ENCODE measurements at regions not wholly inside any gene's neighbourhood (a gene's known extent, or its start where the extent isn't known, plus 50 kb on each side); places are given as distances from the start of the nearest gene placed in this dataset.

GRCh38 chr6:47924001-47924400, 142.2 kb downstream of the OPN5 start:
- H3K9ac ChIP-seq = no peak overlapping the region
- no peak for DNase-seq
- WGBS (ENCODE audit: low lambda C conversion rate) = 18% methylated on average over 3 of the region's 3 CpGs
- H3K4me1 ChIP-seq (ENCODE audit: control insufficient read depth in 1 of 2, insufficient read depth in 2 of 2, low read depth in 1 of 2, low read length in 1 of 2) = no peaks in the 10 kb centered on the region
- TF ChIP-seq RFX5 (IDR thresholded peaks at IDR 0.05; ENCODE audit: low read length) (no peak), FOSL2 (IDR thresholded peaks at IDR 0.05; ENCODE audit: borderline replicate concordance, low read depth) (no peak), SIN3A (IDR thresholded peaks at IDR 0.05; ENCODE audit: borderline replicate concordance, low read depth, low read length) (no peak), GABPA (IDR thresholded peaks at IDR 0.05; ENCODE audit: low read depth) (no peak), RXRA (IDR thresholded peaks at IDR 0.05; ENCODE audit: borderline replicate concordance, low read depth) (no peak), SMC3 (IDR thresholded peaks at IDR 0.05; ENCODE audit: low read depth, low read length) (no peak), TCF12 (IDR thresholded peaks at IDR 0.05) (no peak), MEF2A (IDR thresholded peaks at IDR 0.05; ENCODE audit: borderline replicate concordance, low read depth) (no peak), MXI1 (IDR thresholded peaks at IDR 0.05; ENCODE audit: low read depth, low read length) (no peak), IRF3 (IDR thresholded peaks at IDR 0.05; ENCODE audit: low read depth, low read length) (no peak)
- ChIA-PET CTCF (no interaction called here), POLR2A (no interaction called here)
- no peaks in the 10 kb centered on the region for H3K79me2 ChIP-seq (ENCODE audit: insufficient read depth)
- no peaks in the 10 kb centered on the region for H3K27me3 ChIP-seq (ENCODE audit: insufficient read depth)
- no peak overlapping the region; the same call in 1 of the 2 replicates for H3K4me2 ChIP-seq
- no peak overlapping the region for H2AFZ ChIP-seq (ENCODE audit: low read depth)
- H3K4me3 ChIP-seq (ENCODE audit: low read depth in 2 of 2, low read length in 1 of 2) = no peak overlapping the region
- no peaks in the 10 kb centered on the region for H3K36me3 ChIP-seq (replicated peaks in 1 of 2; ENCODE audit: control insufficient read depth in 1 of 2, insufficient read depth in 2 of 2, low read length in 1 of 2)
- H3K9me2 ChIP-seq = no peaks in the 10 kb centered on the region
- no peaks in the 10 kb centered on the region for H3K9me3 ChIP-seq
- H3F3A ChIP-seq (replicated peaks; ENCODE audit: insufficient read depth) = peaks cover 3% of the 10 kb centered on the region
- no peaks in the 10 kb centered on the region for H4K20me1 ChIP-seq (ENCODE audit: insufficient read depth)
- H3K27ac ChIP-seq (ENCODE audit: low read depth in 2 of 2, low read length in 1 of 2) = no peak overlapping the region

- Histone ChIP-seq H3K4me1 (ENCODE audit: control insufficient read depth in 1 of 2, insufficient read depth in 2 of 2, low read depth in 1 of 2, low read length in 1 of 2) (no peaks in the 10 kb centered on the region; a peak in 1 of 4 replicates), H3F3A (replicated peaks; ENCODE audit: insufficient read depth) (peaks cover 3% of the 10 kb centered on the region), H3K36me3 (replicated peaks in 1 of 2; ENCODE audit: control insufficient read depth in 1 of 2, insufficient read depth in 2 of 2, low read length in 1 of 2) (no peaks in the 10 kb centered on the region), H3K9me3 (no peaks in the 10 kb centered on the region), H3K4me3 (ENCODE audit: low read depth in 2 of 2, low read length in 1 of 2) (no peak overlapping the region), H2AFZ (ENCODE audit: low read depth) (no peak overlapping the region), H4K20me1 (ENCODE audit: insufficient read depth) (no peaks in the 10 kb centered on the region), H3K4me2 (no peak overlapping the region), H3K79me2 (ENCODE audit: insufficient read depth) (no peaks in the 10 kb centered on the region), H3K27me3 (ENCODE audit: insufficient read depth) (no peaks in the 10 kb centered on the region), H3K27ac (ENCODE audit: low read depth in 2 of 2, low read length in 1 of 2) (no peak overlapping the region), H3K9me2 (no peaks in the 10 kb centered on the region), H3K9ac (no peak overlapping the region)
- no peak for DNase-seq
- POLR2A ChIA-PET = no interaction called here
- CTCF ChIA-PET = no interaction called here
- WGBS (ENCODE audit: low lambda C conversion rate) = 18% methylated on average over 4 of the region's 4 CpGs
- TF ChIP-seq NRF1 (IDR thresholded peaks at IDR 0.05; ENCODE audit: low read depth, low read length) = no peak
- no peak for TF ChIP-seq FOXJ3 (CRISPR knock-in tag; IDR thresholded peaks at IDR 0.05)
- TF ChIP-seq MAX (IDR thresholded peaks at IDR 0.05; ENCODE audit: low read depth) = no peak
- no peak for TF ChIP-seq TEAD4 (IDR thresholded peaks at IDR 0.05; ENCODE audit: borderline replicate concordance, insufficient read depth)
- TF ChIP-seq REST (IDR thresholded peaks at IDR 0.05; ENCODE audit: low read depth, low read length) = no peak
- no peak for TF ChIP-seq ZBTB33 (IDR thresholded peaks at IDR 0.05; ENCODE audit: borderline replicate concordance, low read depth)
- TF ChIP-seq, protein P1, sequence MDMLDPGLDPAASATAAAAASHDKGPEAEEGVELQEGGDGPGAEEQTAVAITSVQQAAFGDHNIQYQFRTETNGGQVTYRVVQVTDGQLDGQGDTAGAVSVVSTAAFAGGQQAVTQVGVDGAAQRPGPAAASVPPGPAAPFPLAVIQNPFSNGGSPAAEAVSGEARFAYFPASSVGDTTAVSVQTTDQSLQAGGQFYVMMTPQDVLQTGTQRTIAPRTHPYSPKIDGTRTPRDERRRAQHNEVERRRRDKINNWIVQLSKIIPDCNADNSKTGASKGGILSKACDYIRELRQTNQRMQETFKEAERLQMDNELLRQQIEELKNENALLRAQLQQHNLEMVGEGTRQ (IDR thresholded peaks at IDR 0.05; ENCODE audit: borderline replicate concordance, low read depth, low read length) = no peak
- TF ChIP-seq, protein P2, sequence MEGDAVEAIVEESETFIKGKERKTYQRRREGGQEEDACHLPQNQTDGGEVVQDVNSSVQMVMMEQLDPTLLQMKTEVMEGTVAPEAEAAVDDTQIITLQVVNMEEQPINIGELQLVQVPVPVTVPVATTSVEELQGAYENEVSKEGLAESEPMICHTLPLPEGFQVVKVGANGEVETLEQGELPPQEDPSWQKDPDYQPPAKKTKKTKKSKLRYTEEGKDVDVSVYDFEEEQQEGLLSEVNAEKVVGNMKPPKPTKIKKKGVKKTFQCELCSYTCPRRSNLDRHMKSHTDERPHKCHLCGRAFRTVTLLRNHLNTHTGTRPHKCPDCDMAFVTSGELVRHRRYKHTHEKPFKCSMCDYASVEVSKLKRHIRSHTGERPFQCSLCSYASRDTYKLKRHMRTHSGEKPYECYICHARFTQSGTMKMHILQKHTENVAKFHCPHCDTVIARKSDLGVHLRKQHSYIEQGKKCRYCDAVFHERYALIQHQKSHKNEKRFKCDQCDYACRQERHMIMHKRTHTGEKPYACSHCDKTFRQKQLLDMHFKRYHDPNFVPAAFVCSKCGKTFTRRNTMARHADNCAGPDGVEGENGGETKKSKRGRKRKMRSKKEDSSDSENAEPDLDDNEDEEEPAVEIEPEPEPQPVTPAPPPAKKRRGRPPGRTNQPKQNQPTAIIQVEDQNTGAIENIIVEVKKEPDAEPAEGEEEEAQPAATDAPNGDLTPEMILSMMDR (IDR thresholded peaks at IDR 0.05) = no peak
- TF ChIP-seq TAF1 (IDR thresholded peaks at IDR 0.05; ENCODE audit: borderline replicate concordance, low read depth, low read length) = no peak
- no peak for TF ChIP-seq GABPA (IDR thresholded peaks at IDR 0.05; ENCODE audit: low read depth)
- no peak for TF ChIP-seq JUND (IDR thresholded peaks at IDR 0.05)
These were observed 140.6 kb downstream of the OPN5 start for GRCh38 chr6:47922391-47922790.

Data from SK-N-SH (cell line).